ENCODE measurements at regions not wholly inside any gene's neighbourhood (a gene's known extent, or its start where the extent isn't known, plus 50 kb on each side); places are given as distances from the start of the nearest gene placed in this dataset.

DNA sequence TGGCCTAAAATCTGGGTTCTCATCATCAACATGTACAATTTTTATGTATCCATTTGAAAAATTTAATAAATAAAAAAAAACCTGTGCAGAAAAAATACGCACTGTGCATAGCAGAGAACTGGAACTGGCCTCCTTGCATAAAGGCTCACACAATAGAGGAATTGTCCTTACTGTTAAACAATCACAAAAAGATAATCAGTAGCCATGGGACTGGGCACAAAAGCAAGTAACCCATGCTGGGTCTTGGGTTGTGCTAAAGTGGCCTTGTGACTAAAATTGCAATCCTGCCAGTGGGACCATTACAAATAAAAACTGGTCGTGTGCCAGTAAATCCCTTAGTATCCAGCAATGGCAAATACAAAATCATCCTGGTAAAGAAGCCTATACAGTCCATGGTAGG is 1646.6 kb downstream of the MAT2B start:
- H3K27ac ChIP-seq: no peak overlapping the region
- TF ChIP-seq, protein P1, sequence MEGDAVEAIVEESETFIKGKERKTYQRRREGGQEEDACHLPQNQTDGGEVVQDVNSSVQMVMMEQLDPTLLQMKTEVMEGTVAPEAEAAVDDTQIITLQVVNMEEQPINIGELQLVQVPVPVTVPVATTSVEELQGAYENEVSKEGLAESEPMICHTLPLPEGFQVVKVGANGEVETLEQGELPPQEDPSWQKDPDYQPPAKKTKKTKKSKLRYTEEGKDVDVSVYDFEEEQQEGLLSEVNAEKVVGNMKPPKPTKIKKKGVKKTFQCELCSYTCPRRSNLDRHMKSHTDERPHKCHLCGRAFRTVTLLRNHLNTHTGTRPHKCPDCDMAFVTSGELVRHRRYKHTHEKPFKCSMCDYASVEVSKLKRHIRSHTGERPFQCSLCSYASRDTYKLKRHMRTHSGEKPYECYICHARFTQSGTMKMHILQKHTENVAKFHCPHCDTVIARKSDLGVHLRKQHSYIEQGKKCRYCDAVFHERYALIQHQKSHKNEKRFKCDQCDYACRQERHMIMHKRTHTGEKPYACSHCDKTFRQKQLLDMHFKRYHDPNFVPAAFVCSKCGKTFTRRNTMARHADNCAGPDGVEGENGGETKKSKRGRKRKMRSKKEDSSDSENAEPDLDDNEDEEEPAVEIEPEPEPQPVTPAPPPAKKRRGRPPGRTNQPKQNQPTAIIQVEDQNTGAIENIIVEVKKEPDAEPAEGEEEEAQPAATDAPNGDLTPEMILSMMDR (conservative IDR thresholded peaks at IDR 0.05): no peak

DNA sequence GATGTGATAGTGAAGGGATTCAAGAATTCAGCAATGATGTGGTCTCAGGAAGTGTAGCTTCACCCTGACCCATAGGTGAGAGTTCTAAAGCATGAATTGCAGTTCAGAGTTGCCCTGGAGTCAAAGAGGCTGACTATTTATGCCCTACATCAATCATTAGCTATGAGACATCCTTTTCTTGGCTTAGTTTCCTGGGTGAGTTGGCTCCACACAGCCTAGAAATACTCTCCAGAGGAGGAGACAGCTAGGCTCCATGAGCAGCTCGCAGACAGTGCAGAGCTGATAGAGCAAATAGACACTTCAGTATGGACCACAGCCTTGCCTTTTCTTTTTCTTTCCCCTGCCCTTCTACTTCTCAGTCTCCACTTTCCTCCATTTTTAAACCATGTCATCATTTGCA is 1651.8 kb downstream of the MAT2B start:
- no peak overlapping the region for H3K27ac ChIP-seq
- TF ChIP-seq, protein P1 (conservative IDR thresholded peaks at IDR 0.05): no peak

DNA sequence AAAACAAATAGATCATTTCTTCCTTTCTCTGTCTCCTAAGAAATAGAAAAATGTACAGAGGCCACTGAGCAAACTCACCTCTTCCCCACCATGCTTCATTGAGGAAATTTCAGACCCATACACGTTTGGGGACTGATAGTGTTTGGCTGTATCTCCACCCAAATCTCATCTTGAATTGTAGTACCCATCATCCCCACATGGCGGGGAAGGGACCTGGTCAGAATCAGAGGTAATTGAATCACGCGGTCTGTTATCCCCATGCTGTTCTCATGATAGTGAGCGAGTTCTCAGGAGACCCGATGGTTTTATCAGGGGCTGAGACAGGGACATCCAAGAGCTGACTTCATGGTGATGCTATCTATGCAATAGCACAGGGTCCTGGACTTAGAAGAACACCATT is 1655.8 kb downstream of the MAT2B start:
- TF ChIP-seq, protein P1 (conservative IDR thresholded peaks at IDR 0.05): no peak; the same call in 1 of the 2 replicates
- no peak overlapping the region for H3K27ac ChIP-seq

DNA sequence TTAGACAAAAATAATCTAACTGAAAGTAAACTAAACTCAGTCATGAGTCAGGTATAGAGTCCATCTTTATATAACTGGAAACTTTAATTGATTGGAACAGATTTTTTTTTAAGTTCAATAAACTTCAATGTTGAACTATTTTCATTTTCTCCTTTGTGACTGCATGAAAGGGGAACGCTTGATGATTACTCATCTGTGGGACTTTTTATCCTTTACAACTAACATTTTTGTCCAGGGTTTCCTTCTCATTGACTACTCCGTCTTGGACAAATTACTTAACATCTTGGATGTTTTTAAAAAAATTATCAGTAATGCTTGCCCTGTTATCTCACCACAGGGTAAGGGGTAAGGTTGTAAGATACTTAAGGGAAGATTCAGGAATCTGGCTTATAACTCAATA is 1658.4 kb downstream of the MAT2B start:
- TF ChIP-seq, protein P1 (conservative IDR thresholded peaks at IDR 0.05): no peak
- H3K27ac ChIP-seq: no peak overlapping the region

DNA sequence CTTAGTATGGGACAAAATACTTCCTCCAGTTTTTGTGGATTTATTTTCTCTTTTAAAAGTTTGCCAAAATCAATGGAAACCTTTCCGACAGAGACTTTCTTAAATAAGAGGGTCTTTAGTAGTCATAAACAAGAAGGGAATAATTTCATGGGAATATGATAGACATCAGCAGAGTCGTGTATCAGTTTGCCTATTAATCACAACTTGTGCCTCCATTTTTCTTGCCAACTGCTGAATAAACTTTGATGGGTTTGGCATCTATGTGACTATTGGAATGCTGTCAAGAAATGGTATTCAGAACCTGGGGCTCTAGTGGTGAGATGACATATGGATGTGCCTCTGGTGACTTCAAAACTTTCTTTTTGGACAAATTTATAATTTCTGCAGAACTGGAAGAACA is 1668.2 kb downstream of the MAT2B start:
- TF ChIP-seq, protein P1 (conservative IDR thresholded peaks at IDR 0.05): no peak
- H3K27ac ChIP-seq: no peak overlapping the region

DNA sequence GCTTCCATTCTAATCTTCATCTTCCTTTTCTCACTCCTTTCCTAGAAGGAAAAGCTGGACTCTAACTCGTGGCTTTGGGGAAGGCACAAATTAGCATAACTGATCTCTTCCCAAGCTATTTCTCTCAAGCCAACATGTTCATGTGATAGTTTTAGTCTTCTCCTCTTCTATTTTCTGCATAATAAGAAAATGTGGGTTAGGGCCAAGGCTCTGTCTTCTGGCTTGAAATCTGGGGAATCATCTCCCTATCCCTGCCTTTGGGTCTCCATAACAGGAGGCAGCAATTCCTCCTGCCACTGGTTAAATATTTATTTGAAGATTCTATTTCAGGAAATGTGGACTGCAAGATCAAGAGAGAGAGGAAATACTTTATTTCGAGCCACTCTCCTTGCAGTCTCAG is 1669.6 kb downstream of the MAT2B start:
- TF ChIP-seq, protein P1 (conservative IDR thresholded peaks at IDR 0.05): no peak
- H3K27ac ChIP-seq: no peak overlapping the region

DNA sequence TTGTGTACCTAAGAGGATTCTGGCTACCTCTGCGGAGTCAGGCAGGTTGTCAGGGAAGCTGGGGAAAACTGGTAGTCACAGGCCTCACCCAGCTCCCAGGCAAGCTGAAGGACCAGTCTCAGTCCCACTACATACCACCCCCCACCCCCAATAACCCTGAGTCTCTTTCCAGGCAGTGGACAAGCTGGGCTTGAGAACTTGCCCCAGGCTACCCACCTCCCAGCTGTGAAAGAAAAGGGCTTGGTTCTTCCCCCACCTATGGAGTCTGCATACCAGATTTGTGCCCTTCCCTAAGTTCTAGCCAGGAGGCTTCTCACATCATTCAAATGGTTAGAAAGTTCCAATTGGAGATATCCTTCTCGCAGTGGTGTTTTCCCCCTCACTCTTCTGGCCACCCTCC is 1678.8 kb downstream of the MAT2B start:
- H3K27ac ChIP-seq: no peak overlapping the region
- TF ChIP-seq, protein P1 (conservative IDR thresholded peaks at IDR 0.05): no peak

DNA sequence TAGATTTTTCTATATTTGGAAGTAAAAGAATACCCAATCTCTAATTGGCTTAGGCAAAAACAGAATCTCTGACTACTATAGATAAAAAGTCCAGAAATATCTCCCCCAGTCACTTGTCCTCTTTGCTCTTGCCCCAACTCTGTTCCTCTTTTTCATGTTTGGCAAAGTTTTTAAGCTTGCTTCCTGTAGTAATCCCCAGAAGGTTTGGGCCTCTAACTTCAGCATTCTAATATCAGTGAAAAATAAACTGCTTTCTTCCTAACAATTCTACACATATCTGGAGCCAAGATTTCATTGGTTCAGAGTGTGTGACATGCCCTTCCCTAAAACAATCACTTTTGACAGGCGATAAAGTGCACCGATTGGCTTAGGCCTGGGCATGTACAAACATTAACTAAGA is 1680.3 kb downstream of the MAT2B start:
- H3K27ac ChIP-seq: no peak overlapping the region
- TF ChIP-seq, protein P1 (conservative IDR thresholded peaks at IDR 0.05): no peak
